ENCODE measurements at regions not wholly inside any gene's neighbourhood (a gene's known extent, or its start where the extent isn't known, plus 50 kb on each side); places are given as distances from the start of the nearest gene placed in this dataset.

- DNase-seq (ENCODE audit: low spot score in 2 of 2): no peak
- WGBS, 2 donors: 92 to 93% methylated on average over 4 of the region's 4 CpGs
- peaks cover 0 to 9% (median 0%) of the 10 kb centered on the region in 4 donors for H3K9me3 ChIP-seq
Measured at GRCh38 chr12:93081810-93082165, 152.7 kb upstream of the EEA1 start.

GRCh38 chr12:93085383-93086287 is 156.5 kb upstream of the EEA1 start:
- Histone ChIP-seq H3K36me3 (no peaks in the 10 kb centered on the region), H3K27ac (no peak overlapping the region), H3K27me3 (no peaks in the 10 kb centered on the region), H3K9me3 (peaks cover 0 to 9% (median 0%) of the 10 kb centered on the region in 4 donors), H3K4me1 (no peaks in the 10 kb centered on the region), H3K4me3 (no peak overlapping the region)
- no peak for TF ChIP-seq EP300 (IDR thresholded peaks at IDR 0.05)
- WGBS, 2 donors: 87 to 90% methylated on average over 4 of the region's 4 CpGs
- no peak for DNase-seq (ENCODE audit: low spot score in 2 of 2)

More at GRCh38 chr12:93081810-93082165, 152.7 kb upstream of the EEA1 start:
- TF ChIP-seq CTCF (IDR thresholded peaks at IDR 0.05) (no peak), EP300 (IDR thresholded peaks at IDR 0.05) (no peak), POLR2A (IDR thresholded peaks at IDR 0.05) (no peak)
- Histone ChIP-seq H3K36me3 (no peaks in the 10 kb centered on the region), H3K4me1 (no peaks in the 10 kb centered on the region), H3K27ac (no peak overlapping the region), H3K27me3 (no peaks in the 10 kb centered on the region), H3K4me3 (no peak overlapping the region)

GRCh38 chr12:93086288-93086727 is 157.2 kb upstream of the EEA1 start:
- H3K36me3 ChIP-seq: no peaks in the 10 kb centered on the region
- 97 to 99% methylated on average over 3 of the region's 3 CpGs for WGBS, 2 donors
- H3K27ac ChIP-seq: no peak overlapping the region
- TF ChIP-seq CTCF (IDR thresholded peaks at IDR 0.05) (no peak), EP300 (IDR thresholded peaks at IDR 0.05) (no peak), POLR2A (IDR thresholded peaks at IDR 0.05) (no peak)
- DNase-seq (ENCODE audit: low spot score in 2 of 2): no peak
- H3K9me3 ChIP-seq: peaks cover 0 to 9% (median 0%) of the 10 kb centered on the region in 4 donors
- no peaks in the 10 kb centered on the region for H3K27me3 ChIP-seq
- no peaks in the 10 kb centered on the region for H3K4me1 ChIP-seq
- H3K4me3 ChIP-seq: no peak overlapping the region

GRCh38 chr12:93087840-93088610 is 158.9 kb upstream of the EEA1 start:
- TF ChIP-seq EP300 (IDR thresholded peaks at IDR 0.05): no peak
- TF ChIP-seq CTCF (IDR thresholded peaks at IDR 0.05): no peak
- TF ChIP-seq POLR2A (IDR thresholded peaks at IDR 0.05): no peak
- Histone ChIP-seq H3K27me3 (no peaks in the 10 kb centered on the region), H3K36me3 (no peaks in the 10 kb centered on the region), H3K4me3 (no peak overlapping the region), H3K9me3 (peaks cover 0 to 9% (median 0%) of the 10 kb centered on the region in 4 donors), H3K4me1 (no peaks in the 10 kb centered on the region), H3K27ac (no peak overlapping the region)
- DNase-seq (ENCODE audit: low spot score in 2 of 2): no peak
- 65 to 71% methylated on average over 6 of the region's 6 CpGs for WGBS, 2 donors

GRCh38 chr12:93089805-93090569 is 160.9 kb upstream of the EEA1 start:
- Histone ChIP-seq H3K9me3 (peaks cover 0 to 9% (median 0%) of the 10 kb centered on the region in 4 donors), H3K27ac (peak overlapping the region in 1 of 4 donors; percentile 11), H3K36me3 (no peaks in the 10 kb centered on the region), H3K4me1 (no peaks in the 10 kb centered on the region), H3K4me3 (no peak overlapping the region), H3K27me3 (no peaks in the 10 kb centered on the region)
- no peak for DNase-seq (ENCODE audit: low spot score in 2 of 2)
- WGBS, 2 donors: 67 to 75% methylated on average over 5 of the region's 5 CpGs
- no peak for TF ChIP-seq CTCF (IDR thresholded peaks at IDR 0.05)
- TF ChIP-seq POLR2A (IDR thresholded peaks at IDR 0.05): no peak
- no peak for TF ChIP-seq EP300 (IDR thresholded peaks at IDR 0.05)

All from tibial nerve (tissue), 4 donors.